NCI-H2196 treated with DMSO at 0.1 percent for 48 hours (cell line): ENCODE measurements at regions not wholly inside any gene's neighbourhood (a gene's known extent, or its start where the extent isn't known, plus 50 kb on each side); places are given as distances from the start of the nearest gene placed in this dataset.

Experiments used
- DNase-seq: peaks from one replicate; lab custom pipeline; 2025; ENCODE audit not compliant: unreplicated experiment; lab: John Stamatoyannopoulos, UW

DNA sequence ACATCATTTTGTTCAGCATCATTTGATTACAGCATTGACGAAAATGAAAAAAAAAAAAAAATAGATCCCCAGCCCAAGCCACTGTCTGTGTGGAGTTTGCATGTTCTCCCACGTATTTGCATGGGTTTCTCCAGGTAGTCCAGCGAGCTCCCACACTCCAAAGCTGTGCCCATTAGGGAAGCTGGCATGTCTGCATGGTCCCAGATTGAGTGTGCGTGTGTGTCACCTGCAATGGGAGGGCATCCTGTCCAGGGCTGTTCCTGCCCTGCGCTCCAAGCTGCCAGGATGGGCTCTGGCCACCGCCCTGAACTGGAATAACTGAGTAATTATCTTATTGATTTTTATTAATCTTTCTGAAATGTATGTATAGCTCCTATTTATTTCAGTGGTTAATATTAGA lies 88.6 kb downstream of the KLF12 start:
- no peak for DNase-seq

DNA sequence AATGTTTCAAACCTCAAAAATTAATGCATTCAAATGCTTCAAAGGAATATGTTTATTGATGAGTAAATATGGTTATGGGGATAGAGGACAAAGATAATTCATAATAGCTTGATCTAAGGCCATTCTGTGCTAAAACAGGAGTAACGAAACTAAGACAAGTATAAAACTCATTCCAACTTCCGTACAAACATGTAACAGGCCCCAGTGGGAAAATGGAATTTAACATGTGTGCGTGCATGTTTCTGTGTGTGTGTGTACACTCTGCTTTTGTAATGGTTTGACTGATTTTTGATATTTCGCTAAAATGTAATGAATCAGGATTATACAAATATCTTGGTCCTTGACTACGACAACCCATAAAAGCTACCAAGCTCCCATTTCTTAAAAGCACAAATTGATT lies 91.0 kb downstream of the KLF12 start:
- DNase-seq: no peak

DNA sequence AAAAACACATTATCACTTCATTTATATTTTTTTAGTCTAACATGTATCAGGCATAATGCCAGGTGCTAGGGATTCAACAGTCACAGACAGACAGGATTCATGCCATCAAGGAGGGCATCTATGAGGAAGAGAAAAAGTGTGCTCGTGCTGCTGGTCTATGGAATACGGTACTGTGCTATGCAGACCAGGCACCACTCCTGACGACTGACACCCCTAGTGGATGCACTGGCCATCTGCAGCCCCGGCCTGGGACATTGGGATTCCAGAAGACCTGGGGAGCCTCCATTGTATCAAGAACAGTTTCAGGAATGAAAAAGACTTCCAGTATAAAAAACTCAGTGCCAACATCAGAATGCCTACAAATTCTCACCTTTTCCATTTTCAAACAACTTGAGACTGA lies 94.0 kb downstream of the KLF12 start:
- no peak for DNase-seq

DNA sequence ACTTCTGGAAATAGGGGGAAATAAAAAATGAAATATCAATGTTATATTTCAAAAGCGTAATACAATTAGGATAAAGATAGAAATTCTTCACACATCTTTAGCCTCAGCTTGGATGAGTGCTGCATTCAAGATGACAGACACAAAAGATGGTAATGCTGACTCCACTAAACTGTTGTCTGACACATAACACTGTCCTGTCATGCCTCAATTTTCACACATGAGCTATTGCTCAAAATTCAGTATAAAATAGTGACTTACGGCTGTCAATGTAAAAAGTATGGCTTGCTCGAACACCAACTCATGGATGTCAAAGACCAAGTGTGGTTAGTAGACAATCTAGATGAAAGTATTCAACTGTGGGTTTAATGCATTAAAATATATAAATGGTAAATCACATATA lies 94.5 kb downstream of the KLF12 start:
- no peak for DNase-seq

DNA sequence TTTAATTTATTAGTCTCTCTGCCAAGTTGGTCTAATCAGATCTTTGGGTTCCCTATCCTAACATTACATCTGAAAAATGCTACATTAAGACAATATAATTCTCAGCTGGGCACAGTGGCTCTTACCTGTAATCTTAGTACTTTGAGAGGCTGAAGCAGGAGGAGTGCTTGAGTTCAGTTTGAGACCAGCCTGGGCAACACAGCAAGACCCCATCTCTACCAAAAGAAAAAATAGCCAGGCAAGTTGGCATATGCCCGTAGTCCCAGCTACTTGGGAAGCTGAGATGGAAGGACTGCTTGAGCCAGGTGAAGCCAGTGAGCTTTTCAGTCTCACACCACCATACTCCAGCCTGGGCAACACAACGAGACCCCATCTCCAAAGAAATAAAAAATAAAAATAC lies 95.0 kb downstream of the KLF12 start:
- no peak for DNase-seq

DNA sequence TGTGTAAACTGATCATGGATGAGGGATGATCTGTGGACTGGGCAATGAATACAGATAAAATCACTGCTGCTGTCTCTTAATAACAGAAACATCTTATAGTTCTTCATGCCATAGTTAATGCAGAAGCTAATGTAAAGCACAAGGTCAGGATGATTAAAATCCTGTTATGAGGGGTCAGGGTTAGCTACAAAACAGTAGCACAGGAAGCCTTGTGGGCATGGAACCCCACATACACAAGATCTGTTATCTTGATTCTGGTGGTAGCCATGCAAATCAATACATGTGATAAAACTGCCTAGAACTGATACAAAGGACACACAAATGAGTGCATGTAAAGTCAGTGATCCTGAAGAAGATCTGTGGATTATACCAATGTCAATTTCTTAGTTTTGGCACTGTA lies 96.4 kb downstream of the KLF12 start:
- DNase-seq: no peak

DNA sequence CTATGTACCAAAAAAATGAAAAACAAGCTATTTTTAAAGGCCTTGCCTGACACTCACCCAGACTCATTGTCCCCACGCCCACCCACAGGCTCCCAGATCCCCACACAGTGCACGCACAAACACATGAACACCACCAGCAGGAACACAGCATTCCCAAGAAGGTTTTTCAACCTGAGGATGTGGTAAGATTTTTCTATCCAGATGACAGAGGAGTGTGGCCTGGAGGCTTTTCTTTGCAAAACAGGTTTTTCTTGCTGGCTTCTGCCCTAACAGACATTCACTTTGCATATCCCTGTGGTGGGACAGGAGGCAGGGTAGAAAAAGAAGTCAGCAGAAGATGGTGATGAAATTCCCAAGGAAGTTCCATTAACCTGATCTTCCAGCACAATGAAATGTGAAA lies 97.8 kb downstream of the KLF12 start:
- no peak for DNase-seq

DNA sequence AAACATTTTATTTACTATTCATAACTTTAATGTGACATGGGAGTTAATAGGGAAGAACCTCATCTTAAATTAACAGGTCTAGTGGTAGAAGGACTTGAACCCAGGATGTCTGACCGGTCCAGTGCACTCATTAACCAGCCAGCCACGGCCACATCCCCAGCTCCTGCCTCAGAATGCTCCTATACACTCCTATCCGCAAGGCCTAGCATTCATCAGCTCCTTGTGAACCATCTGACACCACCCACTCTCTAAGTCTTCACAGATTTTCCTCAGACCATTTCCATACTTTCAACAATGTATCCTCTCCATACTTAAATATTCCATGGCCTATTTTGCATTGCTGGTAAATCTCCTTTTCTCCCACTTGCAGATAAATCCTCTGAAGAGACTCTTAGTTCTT lies 98.3 kb downstream of the KLF12 start:
- DNase-seq: no peak

DNA sequence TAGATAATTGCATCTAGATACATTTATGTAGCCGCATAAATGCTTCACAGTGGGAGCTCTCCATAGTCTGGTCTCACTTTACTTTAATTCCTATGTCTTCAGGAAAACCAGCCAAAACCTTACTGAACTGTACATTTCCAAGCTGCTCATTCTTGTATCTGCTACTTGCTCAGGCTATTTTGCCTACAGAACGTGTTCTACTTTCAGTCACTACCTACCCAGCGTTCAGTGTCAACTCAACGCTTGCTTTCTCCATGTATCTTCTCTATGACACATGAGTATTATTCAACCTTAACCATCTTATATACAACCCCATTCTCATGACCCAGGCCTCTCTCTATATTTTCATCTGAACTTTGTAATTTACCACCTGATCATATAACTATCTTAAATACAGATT lies 101.9 kb downstream of the KLF12 start:
- DNase-seq: no peak

DNA sequence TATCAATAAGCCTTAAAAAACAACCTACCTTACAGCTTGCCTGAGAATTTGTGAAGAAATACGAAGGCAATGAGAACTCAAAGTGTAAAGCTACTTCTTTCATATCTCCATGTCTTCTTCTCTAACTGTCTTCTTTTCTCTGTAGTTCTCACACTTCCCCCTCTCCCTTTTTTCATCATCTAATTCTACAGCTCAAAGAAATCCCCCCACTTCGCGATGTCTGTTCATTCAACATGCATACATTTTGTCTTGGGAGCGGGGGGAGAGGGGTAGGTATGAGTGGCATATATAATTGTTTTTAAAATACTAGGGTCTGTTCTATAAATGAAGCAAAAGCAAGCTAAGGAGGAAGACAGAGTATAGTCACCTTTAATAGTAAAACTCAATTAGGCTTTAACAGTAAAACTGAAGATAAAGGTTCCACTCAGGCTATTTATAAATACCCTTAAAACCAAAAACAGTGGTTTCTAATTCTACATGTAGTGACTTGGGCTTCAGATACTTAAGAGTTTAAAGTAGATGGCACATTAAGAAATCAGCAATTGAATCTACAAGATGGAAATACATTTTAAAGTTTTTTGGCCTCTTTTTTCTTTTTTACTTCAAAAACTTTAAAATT lies 106.9 kb downstream of the KLF12 start:
- no peak for DNase-seq

DNA sequence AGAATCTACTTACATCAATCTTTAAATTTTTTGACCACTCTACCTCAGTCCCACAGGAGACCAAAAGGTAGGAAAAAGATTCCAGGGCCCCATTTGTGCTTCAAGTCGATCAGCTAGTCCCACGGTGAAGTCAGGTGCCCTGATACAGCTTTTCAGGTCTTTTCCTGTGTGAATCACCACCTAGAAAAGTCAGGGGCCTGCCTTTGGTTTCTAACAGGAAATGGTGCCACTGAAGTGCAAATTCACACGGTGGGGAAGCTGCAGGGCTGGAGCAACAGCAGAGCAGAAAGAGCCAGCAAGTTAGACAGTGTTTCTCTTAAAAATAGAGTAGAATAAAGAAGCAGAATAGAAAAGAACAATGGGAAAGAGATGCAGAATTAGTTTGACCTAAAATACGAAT lies 107.5 kb downstream of the KLF12 start:
- no peak for DNase-seq

DNA sequence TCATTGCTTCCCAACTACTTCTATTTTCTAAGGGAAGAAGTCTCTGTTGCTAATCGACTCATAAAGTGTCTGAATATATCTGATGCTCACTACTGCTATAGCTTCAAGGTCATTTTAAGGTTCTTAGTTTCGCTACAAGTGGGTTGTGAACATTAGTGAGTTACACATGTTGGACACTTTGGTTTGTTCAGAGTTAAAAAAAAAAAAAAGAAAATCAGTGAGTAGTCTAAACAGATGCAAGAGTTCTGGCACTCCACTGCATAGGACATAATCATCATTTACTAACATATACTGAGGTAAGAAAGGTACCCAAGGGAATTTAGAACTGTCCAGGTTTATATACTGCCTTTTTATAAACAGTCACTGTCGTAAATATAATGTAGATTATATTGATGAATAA lies 108.8 kb downstream of the KLF12 start:
- no peak for DNase-seq

DNA sequence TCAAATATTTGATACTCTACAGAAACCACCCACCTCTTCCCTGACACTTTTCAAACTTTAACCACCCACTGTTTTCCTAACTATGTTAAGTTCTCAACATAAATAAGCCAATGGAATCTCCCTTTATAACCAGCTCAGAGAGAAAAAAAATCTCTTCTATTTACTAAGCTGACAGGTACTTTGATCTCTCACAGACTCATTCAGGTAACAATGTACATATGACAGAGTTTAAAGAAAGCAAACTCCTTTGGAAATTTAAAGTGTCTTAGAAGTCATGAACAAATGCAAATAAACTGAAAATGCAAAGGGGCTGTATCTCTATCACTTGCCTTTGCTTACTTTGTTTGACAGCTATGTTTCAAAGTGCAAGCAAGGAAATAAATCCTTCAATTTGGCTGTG lies 109.3 kb downstream of the KLF12 start:
- DNase-seq: no peak

DNA sequence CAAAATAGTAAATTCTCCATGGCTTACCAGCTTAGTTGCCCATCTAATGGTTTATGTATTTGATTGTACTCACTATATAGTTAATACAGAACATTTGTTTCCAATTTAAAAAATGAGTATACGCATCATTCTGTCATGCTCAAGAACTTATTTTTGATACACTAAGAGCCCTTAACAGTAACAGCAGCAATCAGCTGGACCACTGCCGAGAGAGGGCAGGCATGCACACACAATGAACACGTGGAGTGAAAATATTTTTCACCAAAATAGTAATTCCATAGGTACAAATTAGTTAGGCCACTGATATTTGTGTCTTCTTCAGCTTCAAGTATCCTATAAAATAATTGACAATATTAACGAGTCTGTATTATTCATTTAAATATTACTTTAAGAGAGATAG lies 109.9 kb downstream of the KLF12 start:
- DNase-seq: no peak

DNA sequence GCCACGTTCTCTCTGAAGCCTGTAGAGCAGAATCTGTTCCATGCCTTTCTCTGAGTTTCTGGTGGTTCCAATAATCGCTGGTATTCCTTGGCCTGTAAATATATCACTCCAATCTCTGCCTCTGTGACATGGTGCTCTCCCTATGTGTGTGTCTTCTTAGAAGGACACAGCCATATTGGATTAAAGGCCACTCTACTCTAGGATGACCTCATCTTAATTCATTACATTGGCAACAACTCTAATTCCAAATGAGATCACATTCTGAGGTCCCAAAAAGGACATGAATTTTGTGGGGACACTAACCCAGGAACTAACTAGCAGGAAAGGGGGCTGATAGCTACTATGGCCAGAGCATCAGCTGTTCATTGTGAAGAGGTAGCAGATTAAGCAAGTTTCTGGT lies 110.7 kb downstream of the KLF12 start:
- no peak for DNase-seq

DNA sequence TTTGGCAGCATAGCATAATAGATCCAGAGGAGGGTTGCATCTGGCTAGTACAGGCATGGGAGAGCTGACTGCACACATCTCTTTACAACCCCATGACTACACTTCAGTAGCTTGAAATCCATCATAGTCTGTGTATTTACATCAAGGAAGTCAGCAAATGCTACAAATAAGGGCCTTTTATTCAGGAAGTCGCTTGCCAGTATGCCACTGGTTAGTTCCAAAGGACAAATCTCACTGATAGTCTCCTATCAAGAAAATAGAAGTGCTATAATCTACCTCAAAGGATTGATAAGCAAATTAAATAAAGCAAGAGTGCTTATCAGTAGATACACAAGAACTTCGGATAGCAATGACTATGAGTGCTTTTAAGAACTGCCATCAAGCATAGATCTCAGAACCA lies 112.7 kb downstream of the KLF12 start:
- no peak for DNase-seq

DNA sequence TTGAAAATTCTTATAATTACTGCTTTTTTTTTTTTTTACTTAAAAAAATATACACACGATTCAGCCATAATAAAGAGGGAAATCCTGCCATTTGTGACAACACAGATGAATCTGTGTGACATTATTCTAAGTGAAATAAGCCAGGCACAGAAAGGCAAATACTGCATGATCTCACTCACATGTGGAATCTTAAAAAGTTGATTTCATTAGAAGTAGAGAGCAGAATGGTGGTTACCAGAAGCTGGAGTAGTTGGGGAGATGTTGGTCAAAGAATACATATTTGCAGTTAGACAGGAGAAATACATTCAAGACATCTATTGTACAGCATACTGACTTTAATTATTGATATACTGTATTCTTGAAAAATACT lies 116.2 kb downstream of the KLF12 start:
- DNase-seq: no peak

DNA sequence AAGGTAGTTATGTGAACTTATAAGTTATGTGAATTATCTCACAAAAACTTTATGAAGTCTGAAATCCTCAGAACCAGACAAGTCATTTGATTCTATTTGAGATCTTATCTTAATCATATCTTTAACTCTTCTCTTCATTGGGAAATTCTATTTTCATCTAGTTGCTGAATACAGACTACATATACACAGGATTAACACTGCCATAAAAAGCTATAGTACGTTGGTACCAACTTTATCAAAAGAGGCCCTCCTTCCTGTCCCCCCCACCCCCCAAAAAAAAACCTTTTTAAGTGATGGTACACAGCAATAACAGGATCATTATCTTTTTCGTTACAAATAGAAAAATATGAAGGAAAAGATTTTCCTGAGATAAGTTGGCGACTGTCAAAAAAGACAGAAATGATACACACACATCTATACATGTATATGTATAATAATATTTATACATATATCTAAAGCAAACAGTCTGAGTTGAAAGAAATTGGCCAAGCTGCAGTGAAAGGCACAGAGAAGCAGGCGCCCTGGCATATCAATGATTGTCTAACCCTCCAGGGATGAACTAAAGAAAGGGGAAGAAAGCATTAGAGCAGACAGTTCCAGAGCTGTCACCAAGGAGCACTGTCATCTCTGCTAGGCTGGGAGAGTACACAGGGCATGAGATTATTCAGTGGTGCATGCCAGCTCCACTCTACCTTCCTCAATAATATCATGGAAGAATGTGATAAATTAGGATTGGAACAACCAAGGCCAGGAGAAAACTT lies 116.7 kb downstream of the KLF12 start:
- no peak for DNase-seq

DNA sequence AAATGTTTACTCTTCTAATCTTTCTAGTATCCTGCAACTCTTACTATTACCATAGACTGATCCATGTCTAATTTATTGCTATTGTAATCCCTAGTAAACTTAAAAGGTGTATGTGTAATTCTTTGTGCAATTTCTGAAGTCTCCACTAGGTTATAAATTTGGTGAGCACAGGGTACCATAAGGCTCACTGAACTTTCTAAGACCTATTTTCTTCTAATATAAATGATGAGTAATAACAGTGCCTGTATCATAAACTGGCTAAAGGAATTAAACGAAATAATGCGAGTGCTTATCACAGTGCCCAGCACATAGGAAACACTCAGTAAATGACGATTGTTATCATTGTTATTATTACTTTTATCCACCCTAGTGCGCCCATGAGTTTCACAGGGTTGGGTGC lies 119.1 kb downstream of the KLF12 start:
- DNase-seq: no peak

DNA sequence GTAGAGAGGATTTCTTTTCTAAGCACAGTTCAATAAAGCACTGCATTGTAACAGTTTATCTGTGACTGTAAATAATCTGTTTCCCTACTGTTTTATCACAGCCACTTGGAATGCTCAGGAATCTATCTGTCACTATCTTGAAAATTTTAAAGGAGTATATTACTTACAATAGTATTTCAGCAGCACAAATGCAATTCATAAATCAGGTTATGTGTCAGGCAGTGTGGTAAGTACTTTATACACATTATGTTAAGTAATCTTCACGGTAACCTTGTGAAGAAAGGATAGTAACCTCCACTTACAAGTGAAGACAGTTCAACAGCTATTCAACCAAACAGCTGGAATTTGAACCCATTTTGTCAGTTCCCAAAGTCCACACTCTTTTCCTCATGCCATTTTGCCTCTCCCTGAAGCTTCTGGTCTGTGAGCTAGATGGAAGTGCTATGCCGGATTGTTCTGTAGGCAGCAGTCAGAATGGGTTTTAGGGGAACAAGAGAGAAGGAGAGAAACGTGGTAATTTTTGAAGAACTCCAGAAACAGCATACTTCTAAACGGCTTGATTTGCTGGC lies 125.0 kb downstream of the KLF12 start:
- DNase-seq: no peak

DNA sequence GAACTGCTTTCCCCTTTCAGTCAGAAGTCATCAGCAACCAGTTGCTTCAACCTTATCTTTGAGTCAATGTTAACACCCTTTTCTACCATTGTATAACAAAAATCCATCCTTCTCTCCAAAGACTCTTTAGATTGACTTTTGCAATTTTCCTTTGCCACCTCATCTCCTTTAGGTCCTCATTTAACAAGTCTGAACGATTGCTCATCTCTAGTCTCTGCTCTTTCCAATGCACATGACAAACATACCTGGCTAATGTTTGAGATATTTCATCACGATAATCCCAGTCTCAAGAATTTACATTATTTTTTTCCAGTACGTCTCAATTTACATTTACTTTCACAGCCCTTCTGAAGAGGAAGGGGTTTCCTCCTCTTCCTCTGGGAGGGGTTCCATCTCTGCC lies 127.5 kb downstream of the KLF12 start:
- DNase-seq: no peak

DNA sequence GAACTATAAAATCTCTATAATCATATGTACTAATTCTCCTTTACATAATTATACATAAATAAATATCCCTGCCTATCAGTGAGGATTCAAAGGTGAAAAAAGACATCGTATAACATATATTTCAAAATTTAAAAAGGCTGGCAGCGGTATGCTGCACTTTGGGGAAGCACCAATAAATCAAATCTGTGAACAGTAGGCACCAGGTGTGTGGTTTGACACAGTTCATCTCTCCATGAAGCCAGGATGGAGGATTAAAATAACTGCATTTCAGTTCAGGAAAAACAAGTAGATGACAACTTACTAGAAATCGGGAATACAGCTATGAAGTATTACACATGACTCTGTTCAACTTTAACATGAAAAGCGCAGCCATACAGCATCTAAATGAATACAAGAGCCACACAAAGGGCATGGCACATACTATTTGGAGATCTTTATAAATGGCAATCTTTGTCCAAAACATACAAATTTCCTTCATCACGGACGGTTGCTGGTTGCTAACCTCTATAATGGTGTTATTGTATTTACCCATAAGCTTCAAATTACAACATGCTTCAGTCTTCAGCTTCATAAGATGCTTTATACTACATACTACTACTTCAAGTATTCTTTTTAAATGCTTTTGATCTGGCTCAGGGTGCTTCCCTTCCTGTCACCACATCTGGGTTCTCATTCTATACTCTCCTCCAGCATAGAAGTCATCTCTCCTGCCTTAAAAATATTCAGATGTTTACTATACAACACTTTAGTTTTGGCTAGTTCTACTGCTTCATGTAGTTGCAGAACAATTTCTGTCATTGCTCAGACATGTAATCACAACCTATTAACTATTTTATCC lies 128.7 kb downstream of the KLF12 start:
- DNase-seq: no peak
